K562 (cell line): ENCODE measurements at regions not wholly inside any gene's neighbourhood (a gene's known extent, or its start where the extent isn't known, plus 50 kb on each side); places are given as distances from the start of the nearest gene placed in this dataset.

Source experiments
- EWSR1 ChIP-seq: fragments of 450-650 bp; IDR thresholded peaks from 2 replicates; pipeline ENCODE4 v1.6.1; 2018; ENCODE audit warnings: borderline replicate concordance, mild to moderate bottlenecking, low read depth, moderate library complexity; ENCODE audit not compliant: partially characterized antibody
- ZNF384 ChIP-seq: IDR thresholded peaks from 2 replicates; pipeline ENCODE4 v1.6.1; 2012; ENCODE audit warnings: low read depth, low read length, improper control_type of control experiment
- TF ChIP-seq, protein P1 (sequence below), 2 experiments: fragments of 450-650 bp in 1 of 2; sonication (generic) in 1 of 2; formaldehyde crosslinking in 1 of 2; IDR thresholded peaks; 2 replicates each; pipeline versions ENCODE4 v1.7.1 to v1.9.0; 2016 to 2022; ENCODE audit warnings: inconsistent platforms in 1 of 2, mild to moderate bottlenecking in 1 of 2, missing genetic modification reagents in 1 of 2
- TF ChIP-seq, protein P2 (sequence below), 2 experiments: fragments of 450-650 bp; formaldehyde crosslinking in 1 of 2; IDR thresholded peaks; 2 replicates each; pipeline versions ENCODE4 v1.4.0 to v1.6.1; 2014 to 2020; ENCODE audit warnings: mild to moderate bottlenecking in 2 of 2, borderline replicate concordance in 1 of 2, low read depth in 1 of 2
- TF ChIP-seq, protein P3 (sequence below): sonication (generic); formaldehyde crosslinking; IDR thresholded peaks from 2 replicates; pipeline ENCODE4 v1.8.0; 2022; ENCODE audit warnings: mild to moderate bottlenecking, low read depth, missing genetic modification reagents

DNA sequence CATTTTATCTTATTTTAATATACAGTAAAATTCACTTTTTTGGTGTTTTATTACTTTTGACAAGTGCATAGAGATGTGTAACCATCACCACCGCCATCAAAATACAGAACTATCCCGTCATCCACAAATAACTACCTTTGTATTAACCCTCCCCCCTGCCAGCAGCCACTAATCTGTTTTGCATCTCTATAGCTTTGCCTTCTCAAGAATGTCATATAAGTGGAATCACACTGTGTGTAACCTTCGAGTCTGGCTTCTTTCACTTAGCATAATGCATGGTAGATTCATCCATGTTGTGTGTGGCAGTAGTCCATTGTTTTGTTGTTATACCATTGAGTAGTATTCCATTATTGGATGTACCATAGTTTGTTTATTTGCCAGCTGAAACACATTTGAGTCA, 98.8 kb downstream of the BOD1 start (continued):
- TF ChIP-seq, protein P1, sequence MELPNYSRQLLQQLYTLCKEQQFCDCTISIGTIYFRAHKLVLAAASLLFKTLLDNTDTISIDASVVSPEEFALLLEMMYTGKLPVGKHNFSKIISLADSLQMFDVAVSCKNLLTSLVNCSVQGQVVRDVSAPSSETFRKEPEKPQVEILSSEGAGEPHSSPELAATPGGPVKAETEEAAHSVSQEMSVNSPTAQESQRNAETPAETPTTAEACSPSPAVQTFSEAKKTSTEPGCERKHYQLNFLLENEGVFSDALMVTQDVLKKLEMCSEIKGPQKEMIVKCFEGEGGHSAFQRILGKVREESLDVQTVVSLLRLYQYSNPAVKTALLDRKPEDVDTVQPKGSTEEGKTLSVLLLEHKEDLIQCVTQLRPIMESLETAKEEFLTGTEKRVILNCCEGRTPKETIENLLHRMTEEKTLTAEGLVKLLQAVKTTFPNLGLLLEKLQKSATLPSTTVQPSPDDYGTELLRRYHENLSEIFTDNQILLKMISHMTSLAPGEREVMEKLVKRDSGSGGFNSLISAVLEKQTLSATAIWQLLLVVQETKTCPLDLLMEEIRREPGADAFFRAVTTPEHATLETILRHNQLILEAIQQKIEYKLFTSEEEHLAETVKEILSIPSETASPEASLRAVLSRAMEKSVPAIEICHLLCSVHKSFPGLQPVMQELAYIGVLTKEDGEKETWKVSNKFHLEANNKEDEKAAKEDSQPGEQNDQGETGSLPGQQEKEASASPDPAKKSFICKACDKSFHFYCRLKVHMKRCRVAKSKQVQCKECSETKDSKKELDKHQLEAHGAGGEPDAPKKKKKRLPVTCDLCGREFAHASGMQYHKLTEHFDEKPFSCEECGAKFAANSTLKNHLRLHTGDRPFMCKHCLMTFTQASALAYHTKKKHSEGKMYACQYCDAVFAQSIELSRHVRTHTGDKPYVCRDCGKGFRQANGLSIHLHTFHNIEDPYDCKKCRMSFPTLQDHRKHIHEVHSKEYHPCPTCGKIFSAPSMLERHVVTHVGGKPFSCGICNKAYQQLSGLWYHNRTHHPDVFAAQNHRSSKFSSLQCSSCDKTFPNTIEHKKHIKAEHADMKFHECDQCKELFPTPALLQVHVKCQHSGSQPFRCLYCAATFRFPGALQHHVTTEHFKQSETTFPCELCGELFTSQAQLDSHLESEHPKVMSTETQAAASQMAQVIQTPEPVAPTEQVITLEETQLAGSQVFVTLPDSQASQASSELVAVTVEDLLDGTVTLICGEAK (IDR thresholded peaks at IDR 0.05): no peak
- TF ChIP-seq, protein P1 (CRISPR knock-in tag; IDR thresholded peaks at IDR 0.05): no peak
- TF ChIP-seq, protein P2, sequence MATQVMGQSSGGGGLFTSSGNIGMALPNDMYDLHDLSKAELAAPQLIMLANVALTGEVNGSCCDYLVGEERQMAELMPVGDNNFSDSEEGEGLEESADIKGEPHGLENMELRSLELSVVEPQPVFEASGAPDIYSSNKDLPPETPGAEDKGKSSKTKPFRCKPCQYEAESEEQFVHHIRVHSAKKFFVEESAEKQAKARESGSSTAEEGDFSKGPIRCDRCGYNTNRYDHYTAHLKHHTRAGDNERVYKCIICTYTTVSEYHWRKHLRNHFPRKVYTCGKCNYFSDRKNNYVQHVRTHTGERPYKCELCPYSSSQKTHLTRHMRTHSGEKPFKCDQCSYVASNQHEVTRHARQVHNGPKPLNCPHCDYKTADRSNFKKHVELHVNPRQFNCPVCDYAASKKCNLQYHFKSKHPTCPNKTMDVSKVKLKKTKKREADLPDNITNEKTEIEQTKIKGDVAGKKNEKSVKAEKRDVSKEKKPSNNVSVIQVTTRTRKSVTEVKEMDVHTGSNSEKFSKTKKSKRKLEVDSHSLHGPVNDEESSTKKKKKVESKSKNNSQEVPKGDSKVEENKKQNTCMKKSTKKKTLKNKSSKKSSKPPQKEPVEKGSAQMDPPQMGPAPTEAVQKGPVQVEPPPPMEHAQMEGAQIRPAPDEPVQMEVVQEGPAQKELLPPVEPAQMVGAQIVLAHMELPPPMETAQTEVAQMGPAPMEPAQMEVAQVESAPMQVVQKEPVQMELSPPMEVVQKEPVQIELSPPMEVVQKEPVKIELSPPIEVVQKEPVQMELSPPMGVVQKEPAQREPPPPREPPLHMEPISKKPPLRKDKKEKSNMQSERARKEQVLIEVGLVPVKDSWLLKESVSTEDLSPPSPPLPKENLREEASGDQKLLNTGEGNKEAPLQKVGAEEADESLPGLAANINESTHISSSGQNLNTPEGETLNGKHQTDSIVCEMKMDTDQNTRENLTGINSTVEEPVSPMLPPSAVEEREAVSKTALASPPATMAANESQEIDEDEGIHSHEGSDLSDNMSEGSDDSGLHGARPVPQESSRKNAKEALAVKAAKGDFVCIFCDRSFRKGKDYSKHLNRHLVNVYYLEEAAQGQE (IDR thresholded peaks at IDR 0.05; ENCODE audit: borderline replicate concordance): no peak
- TF ChIP-seq, protein P2 (CRISPR knock-in tag; IDR thresholded peaks at IDR 0.05; ENCODE audit: low read depth): no peak
- no peak for TF ChIP-seq ZNF384
- TF ChIP-seq, protein P3, sequence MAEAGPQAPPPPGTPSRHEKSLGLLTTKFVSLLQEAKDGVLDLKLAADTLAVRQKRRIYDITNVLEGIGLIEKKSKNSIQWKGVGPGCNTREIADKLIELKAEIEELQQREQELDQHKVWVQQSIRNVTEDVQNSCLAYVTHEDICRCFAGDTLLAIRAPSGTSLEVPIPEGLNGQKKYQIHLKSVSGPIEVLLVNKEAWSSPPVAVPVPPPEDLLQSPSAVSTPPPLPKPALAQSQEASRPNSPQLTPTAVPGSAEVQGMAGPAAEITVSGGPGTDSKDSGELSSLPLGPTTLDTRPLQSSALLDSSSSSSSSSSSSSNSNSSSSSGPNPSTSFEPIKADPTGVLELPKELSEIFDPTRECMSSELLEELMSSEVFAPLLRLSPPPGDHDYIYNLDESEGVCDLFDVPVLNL: no peak
- TF ChIP-seq EWSR1: no peak
- TF ChIP-seq, all 486 proteins: peak for 0
